Renal pelvis (tissue), 1 donor: ENCODE measurements at regions not wholly inside any gene's neighbourhood (a gene's known extent, or its start where the extent isn't known, plus 50 kb on each side); places are given as distances from the start of the nearest gene placed in this dataset.

Source experiments
- DNase-seq: peaks from one replicate; pipeline ENCODE4 v3.0.0-alpha.2; 2013

GRCh38 chr12:25755136-25755970, 202.3 kb upstream of the LMNTD1 start:
- DNase-seq = no peak

GRCh38 chr12:25755971-25756260, 202.6 kb upstream of the RASSF8 start:
- DNase-seq = no peak

DNA sequence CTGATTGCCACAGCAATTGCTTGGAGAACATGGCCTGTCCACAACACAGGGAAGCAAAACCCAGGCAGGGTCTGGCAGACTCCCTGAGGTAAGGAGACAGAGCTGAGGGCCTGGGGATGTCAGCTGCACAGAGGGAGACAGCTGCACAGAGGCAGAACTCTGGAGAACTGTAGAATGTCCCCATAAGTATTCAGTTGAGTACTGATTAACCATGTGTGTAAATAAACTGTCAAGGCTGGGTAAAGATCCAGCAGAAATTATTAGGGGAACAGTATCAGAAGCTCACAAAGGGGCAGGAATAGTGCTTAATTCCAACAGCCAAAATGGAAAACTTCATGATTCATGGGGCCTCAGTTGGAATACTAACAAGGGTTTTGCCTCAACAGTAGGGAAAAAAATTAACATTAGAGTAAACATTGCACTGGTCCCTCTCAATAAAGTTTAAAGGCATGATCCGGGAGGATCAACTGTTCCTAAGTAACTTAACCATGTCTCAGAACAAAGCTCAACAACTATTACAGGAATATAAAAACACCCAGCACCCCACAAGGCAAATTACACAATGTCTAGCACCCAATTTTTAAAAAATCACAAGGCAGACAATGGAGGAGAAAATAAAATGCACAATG, 201.3 kb upstream of the RASSF8 start:
- no peak for DNase-seq

DNA sequence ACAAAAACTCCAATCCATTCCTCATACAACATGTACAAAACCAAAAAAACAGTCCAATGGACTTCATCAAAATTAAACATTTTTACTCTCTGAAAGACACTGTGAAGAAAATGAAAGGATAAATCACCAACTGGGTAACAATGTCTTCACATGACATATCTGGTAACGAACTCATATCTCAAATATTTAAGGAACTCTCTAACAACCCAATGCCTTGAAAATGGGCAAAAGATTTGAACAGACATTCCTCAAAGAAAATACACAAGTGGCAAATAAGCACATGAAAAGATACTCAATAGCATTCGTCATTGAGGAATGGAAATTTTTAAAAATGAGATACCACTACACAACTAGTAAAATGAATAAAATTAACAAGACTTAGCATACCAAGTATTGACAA, 198.7 kb upstream of the RASSF8 start:
- DNase-seq = no peak

- no peak for DNase-seq
Measured at GRCh38 chr12:25761356-25761755, 197.1 kb upstream of the RASSF8 start.

- DNase-seq = no peak
Measured at GRCh38 chr12:25764409-25764808, 194.1 kb upstream of the RASSF8 start.

- no peak for DNase-seq
Measured at GRCh38 chr12:25764892-25765291, 193.6 kb upstream of the RASSF8 start.

- DNase-seq = no peak
Measured at GRCh38 chr12:25767606-25768005, 190.9 kb upstream of the RASSF8 start.

DNA sequence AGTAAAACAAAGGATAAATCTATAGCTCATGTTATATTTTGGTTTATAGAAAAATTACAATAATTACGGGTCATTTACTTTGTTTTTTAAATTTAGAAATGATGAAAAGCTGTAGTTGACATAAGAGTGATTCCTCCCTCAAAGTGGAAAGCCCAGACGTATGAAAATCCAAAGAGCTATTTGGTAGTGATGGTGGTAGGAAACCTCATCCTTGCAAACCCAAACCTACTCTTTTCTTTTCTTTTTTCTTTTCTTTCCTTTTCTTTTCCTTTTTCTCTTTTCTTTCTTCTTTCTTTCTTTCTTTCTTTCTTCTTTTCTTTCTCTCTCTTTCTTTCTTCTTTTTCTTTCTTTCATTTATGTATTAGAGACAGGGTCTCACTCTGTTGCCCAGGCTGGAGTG, 190.3 kb upstream of the RASSF8 start:
- no peak for DNase-seq

DNA sequence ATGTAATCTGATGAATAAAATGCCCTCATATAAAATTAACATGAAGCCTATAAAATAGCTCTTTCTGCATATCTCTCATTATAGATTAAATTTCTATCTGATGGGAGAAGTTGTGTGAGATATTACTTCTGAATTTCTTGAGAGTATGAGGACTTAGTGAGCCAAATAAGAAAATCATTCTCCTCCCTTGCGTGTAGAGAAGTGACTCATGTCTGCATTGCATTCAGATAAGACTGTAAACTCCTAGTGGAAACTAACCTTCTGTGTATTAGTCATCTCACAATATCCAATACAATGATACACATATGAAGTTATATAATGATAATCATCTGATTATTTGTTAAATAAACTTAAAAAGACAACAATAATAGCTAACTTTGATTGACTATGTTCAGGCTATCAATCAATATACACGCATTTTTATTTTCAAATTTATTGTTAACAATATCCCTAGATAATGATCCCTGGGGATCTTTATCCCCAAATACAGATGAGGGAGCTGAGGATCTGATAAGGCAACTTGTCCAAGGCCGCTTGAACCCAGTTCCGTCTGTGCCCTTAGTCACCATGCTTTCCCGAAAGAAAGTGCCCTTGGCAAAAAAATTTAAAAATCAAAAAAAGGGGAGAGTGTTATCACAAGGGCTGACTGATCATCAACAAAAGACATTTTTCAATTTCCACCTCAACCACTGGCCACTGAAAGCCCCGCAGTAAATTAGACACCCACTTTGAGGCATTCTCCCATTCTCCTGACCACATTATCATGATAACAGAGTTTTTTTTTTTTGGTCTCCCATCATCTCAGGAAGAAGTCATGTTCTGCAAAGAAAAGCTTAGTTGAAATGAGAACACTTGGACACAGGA, 189.2 kb upstream of the RASSF8 start:
- no peak for DNase-seq

- no peak for DNase-seq
Measured at GRCh38 chr12:25771041-25771440, 187.4 kb upstream of the RASSF8 start.

DNA sequence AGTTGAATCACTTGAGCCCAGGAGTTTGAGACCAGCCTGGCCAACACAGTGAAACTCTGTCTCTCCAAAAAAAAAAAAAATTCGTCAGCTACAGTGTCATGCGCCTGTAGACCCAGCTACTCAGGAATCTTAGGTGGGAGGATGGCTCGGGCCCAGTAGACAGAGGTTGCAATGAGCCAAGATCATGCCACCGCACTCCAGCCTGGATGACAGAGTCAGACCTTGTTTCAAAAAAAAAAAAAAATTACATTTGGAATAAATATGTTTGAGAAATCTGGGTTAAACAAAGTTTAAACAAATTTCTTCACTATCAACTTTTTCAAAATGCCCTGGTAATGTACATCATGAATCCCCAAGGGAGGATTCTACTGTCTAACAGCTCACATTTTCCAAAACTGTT, 187.0 kb upstream of the RASSF8 start:
- DNase-seq = no peak

DNA sequence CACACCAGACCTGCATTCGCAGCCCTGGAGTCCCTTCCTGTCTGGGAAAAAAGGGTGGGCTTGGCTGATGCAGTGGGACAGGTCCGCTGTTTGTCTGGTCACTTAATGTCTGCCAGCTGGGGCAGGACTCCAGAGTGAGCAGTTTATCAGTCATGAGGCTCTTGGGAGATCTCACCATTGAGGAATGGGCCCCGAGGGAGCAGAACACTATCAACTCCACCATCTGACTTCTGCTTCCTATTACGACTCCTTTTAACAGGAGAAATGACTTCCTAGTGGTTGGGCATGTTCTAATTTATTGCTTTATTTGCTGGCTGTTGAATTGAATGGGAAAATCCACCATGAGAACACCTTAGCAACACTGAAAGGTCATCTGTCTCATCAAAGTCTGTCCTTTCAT, 182.5 kb upstream of the RASSF8 start:
- DNase-seq = no peak

- no peak for DNase-seq
Measured at GRCh38 chr12:25780771-25781170, 177.7 kb upstream of the RASSF8 start.

DNA sequence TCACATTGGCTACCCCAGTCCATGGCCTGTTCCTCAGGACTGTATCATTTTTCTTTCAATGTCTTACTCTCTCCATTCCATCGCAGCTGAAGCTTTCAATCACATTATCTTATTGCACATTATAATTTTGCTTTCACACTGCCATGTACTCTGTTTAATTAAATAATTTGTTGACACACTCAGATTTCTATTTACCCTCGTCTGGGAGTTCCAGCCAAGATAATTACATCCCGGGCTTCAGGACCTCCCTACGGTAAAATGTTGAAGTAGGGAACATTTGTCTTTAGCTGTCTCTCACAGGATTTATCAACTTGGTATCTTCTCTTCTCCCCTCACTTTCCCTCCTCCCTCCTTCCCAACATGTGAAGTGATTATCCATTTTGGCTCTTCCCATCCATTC, 177.2 kb upstream of the RASSF8 start:
- DNase-seq = no peak

- DNase-seq = no peak
Measured at GRCh38 chr12:25783566-25783965, 174.9 kb upstream of the RASSF8 start.

- DNase-seq = no peak
Measured at GRCh38 chr12:25784669-25785068, 173.8 kb upstream of the RASSF8 start.

GRCh38 chr12:25785134-25785533, 173.3 kb upstream of the RASSF8 start:
- no peak for DNase-seq

GRCh38 chr12:25787701-25788100, 170.8 kb upstream of the RASSF8 start:
- DNase-seq = no peak

- no peak for DNase-seq
Measured at GRCh38 chr12:25788707-25789442, 169.6 kb upstream of the RASSF8 start.

DNA sequence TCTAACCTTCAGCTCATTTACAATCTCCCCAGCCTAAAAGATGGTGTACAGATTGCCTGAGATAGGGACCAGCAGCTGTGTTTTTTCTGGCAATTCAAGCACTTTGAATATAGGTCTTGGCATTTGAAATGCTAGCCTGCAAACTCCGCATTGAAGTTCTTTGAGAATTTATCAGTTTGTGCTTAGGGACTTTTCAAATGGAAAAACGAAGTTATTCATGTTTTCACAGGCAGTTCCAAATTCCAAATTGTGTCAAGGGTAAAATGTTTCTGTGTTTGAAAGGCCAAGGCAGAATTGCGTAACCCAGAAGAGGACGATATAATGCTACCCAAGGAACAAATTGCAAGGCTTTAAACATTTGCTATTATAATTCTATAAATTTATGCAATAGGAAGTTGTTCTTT, 168.9 kb upstream of the RASSF8 start:
- peak; percentile 17 for DNase-seq

GRCh38 chr12:25792031-25792430, 166.5 kb upstream of the RASSF8 start:
- DNase-seq = no peak
